RWPE2 (cell line): ENCODE measurements at regions not wholly inside any gene's neighbourhood (a gene's known extent, or its start where the extent isn't known, plus 50 kb on each side); places are given as distances from the start of the nearest gene placed in this dataset.

Experiments used
- ATAC-seq: fragments of 200-7000 bp; cut with Tn5 transposase; 3 replicates; pipeline ENCODE4 v1.9.1; 2021; ENCODE audit warnings: low read depth
- DNase-seq: peaks from one replicate; pipeline ENCODE4 v3.0.0-alpha.2; 2020; ENCODE audit warnings: low spot score
- H3K27ac ChIP-seq: fragments of 450-650 bp; 2 replicates; pipeline ENCODE4 v1.5.1; 2017; ENCODE audit warnings: mild to moderate bottlenecking; ENCODE audit not compliant: poor library complexity, severe bottlenecking
- H3K27me3 ChIP-seq: fragments of 250-450 bp; sonication (Bioruptor Pico); 2 replicates; pipeline ENCODE4 v1.5.1; 2021; ENCODE audit warnings: mild to moderate bottlenecking, moderate library complexity; ENCODE audit not compliant: insufficient read depth, poor library complexity, severe bottlenecking
- H3K36me3 ChIP-seq: fragments of 250-450 bp; sonication (Bioruptor Pico); 2 replicates; pipeline ENCODE4 v1.5.1; 2020; ENCODE audit warnings: low read depth, mild to moderate bottlenecking, moderate library complexity
- H3K4me1 ChIP-seq: fragments of 250-450 bp; sonication (Bioruptor Pico); 2 replicates; pipeline ENCODE4 v1.5.1; 2021; ENCODE audit warnings: mild to moderate bottlenecking, moderate library complexity; ENCODE audit not compliant: insufficient read depth, poor library complexity, severe bottlenecking
- H3K4me3 ChIP-seq: fragments of 250-450 bp; sonication (Bioruptor Pico); 2 replicates; pipeline ENCODE4 v1.5.1; 2021; ENCODE audit warnings: mild to moderate bottlenecking, moderate library complexity; ENCODE audit not compliant: severe bottlenecking
- H3K9me3 ChIP-seq: fragments of 250-450 bp; sonication (Bioruptor Pico); 2 replicates; pipeline ENCODE4 v1.5.1; 2021; ENCODE audit warnings: mild to moderate bottlenecking, moderate library complexity; ENCODE audit not compliant: severe bottlenecking
- CTCF ChIP-seq: fragments of 450-650 bp; IDR thresholded peaks from one replicate; pipeline ENCODE4 v1.5.1; 2017; ENCODE audit warnings: mild to moderate bottlenecking, moderate library complexity; ENCODE audit not compliant: poor library complexity, severe bottlenecking

GRCh38 chr12:98294051-98294805 is 221.2 kb upstream of the TMPO start:
- ATAC-seq (no peak), DNase-seq (no peak)
- no peaks in the 10 kb centered on the region for H3K4me1 ChIP-seq
- H3K27ac ChIP-seq: no peak overlapping the region
- H3K27me3 ChIP-seq: peaks cover under 1% of the 10 kb centered on the region
- H3K36me3 ChIP-seq: no peaks in the 10 kb centered on the region
- no peaks in the 10 kb centered on the region for H3K9me3 ChIP-seq
- H3K4me3 ChIP-seq: no peak overlapping the region
- TF ChIP-seq CTCF: no peak

- Histone ChIP-seq H3K4me3 (no peak overlapping the region), H3K9me3 (no peaks in the 10 kb centered on the region), H3K36me3 (no peaks in the 10 kb centered on the region), H3K27ac (no peak overlapping the region), H3K27me3 (no peaks in the 10 kb centered on the region), H3K4me1 (no peaks in the 10 kb centered on the region)
- ATAC-seq (no peak), DNase-seq (no peak)
- TF ChIP-seq CTCF: no peak
Measured at GRCh38 chr12:98295681-98296080, 219.7 kb upstream of the TMPO start.

DNA sequence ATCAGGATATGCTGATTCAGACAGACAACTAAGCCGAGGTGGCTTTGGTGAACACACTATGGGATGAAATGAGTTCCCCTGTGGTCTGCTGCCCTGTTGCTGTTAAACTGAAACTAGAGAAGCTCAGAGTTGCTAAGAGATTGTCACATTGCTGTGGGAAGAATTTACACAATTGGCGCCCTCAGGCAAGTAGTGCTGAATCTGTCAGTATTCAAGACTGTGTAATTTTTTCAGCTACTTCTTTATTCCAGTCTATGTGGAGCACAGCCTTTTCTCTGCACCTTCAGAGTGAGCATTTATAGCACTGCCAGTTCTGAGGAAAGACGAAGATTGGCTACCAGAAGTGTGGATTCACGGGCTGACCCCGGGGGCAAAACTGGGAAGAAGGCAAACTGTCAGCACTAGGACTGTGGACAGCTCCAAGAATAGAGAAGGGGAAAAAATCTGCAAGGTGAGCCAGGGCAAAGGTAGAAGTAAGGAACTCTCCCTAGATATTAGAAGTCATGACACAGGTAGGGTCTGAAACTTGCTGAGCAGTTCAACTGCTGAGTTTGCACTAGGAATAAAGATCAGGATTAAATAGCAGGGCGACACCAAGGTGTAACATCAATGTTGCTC is 218.8 kb upstream of the TMPO start:
- Histone ChIP-seq H3K27me3 (no peaks in the 10 kb centered on the region), H3K36me3 (no peaks in the 10 kb centered on the region), H3K9me3 (no peaks in the 10 kb centered on the region), H3K4me1 (no peaks in the 10 kb centered on the region), H3K27ac (no peak overlapping the region), H3K4me3 (no peak overlapping the region)
- DNase-seq: no peak
- no peak for TF ChIP-seq CTCF
- ATAC-seq: no peak

- no peak for TF ChIP-seq CTCF
- no peaks in the 10 kb centered on the region for H3K36me3 ChIP-seq
- DNase-seq: no peak
- H3K27ac ChIP-seq: no peak overlapping the region
- no peak for ATAC-seq
- H3K4me3 ChIP-seq: no peak overlapping the region
- H3K27me3 ChIP-seq: no peaks in the 10 kb centered on the region
- H3K9me3 ChIP-seq: no peaks in the 10 kb centered on the region
- H3K4me1 ChIP-seq: no peaks in the 10 kb centered on the region
Measured at GRCh38 chr12:98297538-98297937, 217.9 kb upstream of the TMPO start.

GRCh38 chr12:98308141-98308540 is 207.2 kb upstream of the TMPO start:
- H3K9me3 ChIP-seq: no peaks in the 10 kb centered on the region
- H3K4me3 ChIP-seq: no peak overlapping the region
- no peak for ATAC-seq

More at GRCh38 chr12:98308141-98308540, 207.2 kb upstream of the TMPO start:
- Histone ChIP-seq H3K4me1 (no peaks in the 10 kb centered on the region), H3K27ac (no peak overlapping the region), H3K27me3 (no peaks in the 10 kb centered on the region), H3K36me3 (no peaks in the 10 kb centered on the region)
- DNase-seq: no peak
- no peak for TF ChIP-seq CTCF
